CD4-positive, alpha-beta T cell treated with Interleukin-6 for 4 hours (primary cell): ENCODE measurements at regions not wholly inside any gene's neighbourhood (a gene's known extent, or its start where the extent isn't known, plus 50 kb on each side); places are given as distances from the start of the nearest gene placed in this dataset.
"Not testable (repeated sequence)": the region's sequence is repeated elsewhere in the genome, so short reads cannot be mapped to it uniquely, and the experiment has no call there.

Source experiments
- DNase-seq: peaks from one replicate; pipeline ENCODE4 v3.0.0-alpha.2; 2020; ENCODE audit warnings: mixed read lengths

DNA sequence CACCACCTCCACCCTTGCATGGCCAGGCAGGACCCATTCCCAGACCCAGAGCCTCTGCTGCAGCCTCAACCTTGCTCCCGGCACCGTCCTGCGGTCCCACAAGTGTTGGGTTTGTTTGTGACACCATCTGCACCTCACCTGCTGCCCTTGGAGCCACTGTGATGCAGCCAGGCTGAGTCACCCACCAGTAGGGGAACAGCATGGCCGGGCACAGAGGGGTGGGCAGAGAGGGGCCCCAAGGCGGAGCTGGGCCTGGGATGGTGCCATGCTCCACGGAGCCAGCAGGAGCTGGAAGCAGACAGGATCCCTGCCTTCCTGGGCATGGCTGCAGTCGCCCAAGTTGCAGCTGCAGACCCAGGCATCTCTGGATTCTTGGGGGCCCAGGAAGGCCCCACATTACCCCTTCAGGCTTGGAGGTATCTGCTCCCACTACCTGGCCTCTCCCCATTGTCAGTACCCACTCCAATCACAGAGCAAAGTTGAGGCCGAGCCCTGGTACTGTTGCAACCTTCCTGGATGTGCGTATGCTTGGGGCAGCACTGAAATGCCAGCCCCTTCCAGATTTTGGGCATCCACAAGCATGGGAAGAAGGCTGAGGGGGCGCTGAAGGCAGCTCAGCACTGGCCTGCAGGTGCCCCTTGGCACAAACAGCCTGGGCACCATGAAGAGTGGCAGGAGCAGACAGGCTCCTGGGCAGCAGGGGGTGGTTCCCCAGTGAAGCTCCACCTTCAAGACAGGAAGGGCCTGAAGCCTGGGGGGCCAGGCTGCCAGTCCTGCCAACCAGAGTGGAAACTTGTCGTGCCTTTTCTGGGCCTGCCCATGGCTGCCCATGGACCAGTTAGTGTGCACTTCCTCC, 172.8 kb downstream of the MATN1 start:
- DNase-seq = no peak

GRCh38 chr1:30549872-30550271, 173.5 kb downstream of the MATN1 start:
- DNase-seq = not testable (repeated sequence)

- DNase-seq = no peak
These were observed 175.1 kb downstream of the MATN1 start for GRCh38 chr1:30548294-30548693.

GRCh38 chr1:30547326-30547725, 176.1 kb downstream of the MATN1 start:
- not testable (repeated sequence) for DNase-seq

GRCh38 chr1:30545365-30545764, 178.0 kb downstream of the MATN1 start:
- DNase-seq = no peak

GRCh38 chr1:30541721-30542485, 181.5 kb downstream of the MATN1 start:
- DNase-seq = no peak

DNA sequence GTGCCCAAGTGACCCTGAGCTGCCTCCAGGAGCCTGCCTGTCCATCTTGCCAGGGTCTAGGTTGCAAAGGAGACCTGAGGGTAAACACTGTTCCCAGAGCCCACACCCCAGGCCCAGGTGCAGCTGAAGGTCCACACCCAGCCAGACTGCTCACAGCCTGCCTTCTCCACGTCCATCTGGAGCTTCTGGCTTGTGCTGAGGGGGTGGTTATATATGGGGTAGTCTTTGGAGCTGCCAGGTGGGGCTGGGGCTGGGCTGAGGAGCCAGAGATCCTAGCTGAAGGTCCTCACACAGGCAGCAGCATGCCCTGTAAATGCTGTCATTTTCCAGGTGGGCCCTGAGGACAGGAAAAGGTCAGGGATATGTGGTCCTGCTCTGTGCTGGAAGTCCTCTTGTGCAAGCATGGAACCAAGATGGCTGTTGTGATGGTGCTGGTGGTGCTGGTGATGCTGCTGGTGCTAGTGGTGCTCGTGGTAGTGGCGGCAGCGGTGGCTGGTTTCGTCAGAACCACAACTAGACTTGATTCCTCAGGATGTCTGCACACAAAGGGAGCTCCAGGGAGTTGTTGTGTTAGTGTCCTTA, 182.7 kb downstream of the MATN1 start:
- DNase-seq = no peak

DNA sequence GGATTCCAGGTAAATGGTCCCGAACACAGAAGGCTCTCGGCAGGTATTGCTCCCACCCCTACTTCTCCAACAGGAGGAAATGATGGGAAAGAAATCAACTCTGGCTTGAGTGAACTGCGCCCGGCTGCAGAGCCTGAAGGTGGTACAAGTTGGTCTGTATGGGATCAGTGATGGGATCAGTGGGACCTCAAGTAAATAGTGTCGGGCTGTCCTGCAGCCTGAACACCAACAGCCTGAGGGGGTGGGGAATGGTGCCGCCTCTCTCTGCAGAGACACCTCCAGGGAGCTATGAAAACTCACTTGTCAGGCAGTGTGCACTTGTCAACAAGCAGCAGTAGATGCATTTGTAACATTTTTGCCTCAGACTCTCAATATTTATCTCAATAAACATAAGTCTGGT, 183.5 kb downstream of the MATN1 start:
- DNase-seq = no peak

GRCh38 chr1:30538993-30539867, 184.2 kb downstream of the MATN1 start:
- DNase-seq = no peak

DNA sequence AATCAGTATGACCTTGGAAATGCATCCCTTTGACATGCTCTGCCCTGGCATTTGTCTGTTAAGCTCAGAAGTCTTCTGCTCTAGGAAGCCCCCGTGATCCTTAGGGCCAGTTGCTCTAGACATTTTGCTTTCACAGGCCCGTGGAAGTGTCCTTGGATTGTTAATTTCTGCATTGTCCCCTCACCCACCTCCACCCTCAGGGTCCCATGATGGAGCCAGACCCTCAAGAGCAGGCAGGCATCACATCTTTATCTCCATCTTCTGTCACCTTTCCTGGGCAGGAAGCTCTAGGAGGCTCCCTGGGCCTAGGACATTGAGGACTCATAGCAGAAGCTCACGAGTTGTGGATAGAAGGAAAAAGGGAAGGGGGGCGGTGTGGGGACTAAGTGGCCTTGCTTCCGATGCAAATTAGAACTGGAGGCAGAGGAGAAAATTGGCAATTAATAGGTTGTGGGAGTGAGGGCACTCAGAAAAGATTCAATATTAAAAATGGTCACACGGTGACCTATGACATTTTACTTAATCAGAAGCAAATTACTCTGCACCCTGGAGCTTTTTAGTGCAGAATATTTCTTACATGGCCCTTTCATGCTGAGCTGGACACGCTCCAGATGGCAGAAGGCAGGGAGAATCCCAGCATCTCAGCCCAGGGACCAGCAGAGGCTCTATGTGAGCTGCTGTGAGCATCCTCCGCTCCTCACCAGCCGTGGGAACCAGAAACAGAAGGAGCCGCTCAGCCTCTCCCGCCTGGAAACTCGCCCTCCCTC, 185.0 kb downstream of the MATN1 start:
- no peak for DNase-seq

- DNase-seq = no peak
These were observed 186.1 kb downstream of the MATN1 start for GRCh38 chr1:30537279-30537678.

DNA sequence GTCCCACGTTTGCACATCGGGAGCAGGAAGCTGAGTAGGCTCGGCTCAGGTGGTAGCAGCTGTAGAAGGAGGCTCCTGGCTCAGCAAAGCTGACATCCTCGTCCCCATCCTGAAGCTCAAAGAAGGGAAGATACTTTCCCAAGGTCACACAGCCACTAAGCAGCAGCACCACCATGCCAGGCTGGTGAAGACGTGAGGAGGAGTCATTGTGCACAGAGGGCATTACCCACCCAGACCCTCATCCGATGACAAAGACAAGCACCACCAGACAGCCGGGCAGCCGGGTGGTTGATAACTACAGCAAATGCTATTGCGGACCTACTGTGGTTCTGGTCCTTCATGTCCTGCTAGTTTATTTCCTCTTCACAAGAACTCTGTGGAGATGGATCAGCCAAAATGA, 186.9 kb downstream of the MATN1 start:
- no peak for DNase-seq

DNA sequence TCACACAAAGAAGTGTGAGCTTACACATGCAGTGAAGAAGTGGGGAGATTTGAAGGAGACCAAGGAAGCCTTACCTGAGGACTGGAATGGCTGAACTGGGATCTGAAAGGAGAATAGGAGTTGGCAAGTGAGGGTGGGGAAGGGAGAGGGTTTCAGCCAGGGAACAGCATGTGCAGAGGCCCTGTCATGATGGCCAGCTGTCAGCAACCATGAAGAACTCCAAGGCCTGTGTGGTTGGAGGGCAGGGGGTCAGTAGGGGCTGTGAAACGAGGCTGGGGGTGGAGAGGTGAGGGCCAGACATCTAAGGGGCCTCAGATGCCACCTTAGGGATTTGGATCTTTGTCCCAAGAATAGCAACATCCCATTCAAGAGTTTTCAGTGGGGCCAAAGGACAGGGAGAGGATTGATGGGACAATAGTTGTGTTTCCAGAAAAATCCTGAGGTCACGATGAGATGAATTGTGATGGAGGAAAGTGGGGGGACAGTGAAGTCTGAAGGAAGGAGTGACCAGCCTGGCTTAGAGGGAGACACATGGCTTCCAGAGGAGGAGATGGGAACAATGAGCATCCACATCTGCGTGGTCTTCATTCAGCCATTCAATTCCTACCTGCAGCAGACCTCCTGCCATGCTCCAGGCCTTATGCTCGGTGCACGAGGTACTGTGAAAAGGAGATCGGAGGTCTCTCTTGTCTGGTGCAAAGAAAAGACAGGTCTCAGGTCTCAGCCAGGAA, 187.6 kb downstream of the MATN1 start:
- no peak for DNase-seq

DNA sequence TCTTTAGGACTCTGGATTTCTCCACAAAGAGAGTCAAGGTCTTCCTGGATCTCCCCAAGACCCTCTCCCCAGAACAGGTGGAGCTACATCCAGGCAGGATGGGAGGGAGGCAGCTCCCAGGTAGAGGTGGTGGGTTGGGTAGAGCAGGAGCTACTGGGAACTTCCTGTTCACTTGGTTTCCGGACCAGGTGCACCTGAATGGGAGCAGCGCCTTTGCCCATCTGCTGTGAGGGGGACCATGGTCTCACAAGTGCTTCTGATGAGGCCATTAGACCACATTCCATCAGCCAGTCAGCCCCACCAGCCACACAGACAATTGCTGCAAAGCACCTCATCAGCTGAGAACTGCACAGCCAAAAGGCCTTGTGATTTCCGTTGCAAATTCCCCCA, 188.8 kb downstream of the MATN1 start:
- DNase-seq = no peak

GRCh38 chr1:30533796-30534550, 189.4 kb downstream of the MATN1 start:
- no peak for DNase-seq

- DNase-seq = no peak
These were observed 190.2 kb downstream of the MATN1 start for GRCh38 chr1:30533141-30533540.

GRCh38 chr1:30532621-30533020, 190.8 kb downstream of the MATN1 start:
- no peak for DNase-seq

DNA sequence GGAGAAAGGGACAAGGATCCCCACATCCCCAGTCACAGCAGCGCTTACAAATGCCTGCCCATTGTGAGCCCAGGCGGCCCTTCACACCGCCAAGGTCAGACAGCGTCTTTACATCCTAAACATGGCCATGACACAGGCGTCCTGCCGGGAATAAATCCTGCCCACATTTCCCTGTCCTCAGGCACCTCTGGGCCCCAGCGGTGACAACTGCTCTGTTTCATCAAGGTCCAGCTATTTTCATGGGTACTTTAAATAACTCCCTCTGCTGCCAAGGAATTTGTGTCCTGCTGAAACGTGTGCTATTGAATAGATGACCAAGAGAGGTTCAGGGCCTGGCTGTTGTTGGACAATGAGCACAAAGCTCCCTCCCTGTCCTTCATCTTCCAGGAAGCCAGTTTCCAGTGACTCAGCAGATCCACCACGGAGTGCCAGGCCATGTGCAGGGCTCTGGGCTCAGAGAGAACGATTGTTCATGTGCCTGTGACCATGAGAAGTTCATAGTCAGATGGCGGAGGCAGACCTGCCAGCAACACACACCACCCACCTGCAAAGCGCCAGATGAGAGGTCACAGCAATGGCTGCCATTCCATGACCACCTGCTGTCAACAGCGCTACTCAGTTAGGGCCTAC, 195.8 kb downstream of the MATN1 start:
- no peak for DNase-seq

- no peak for DNase-seq
These were observed 196.6 kb downstream of the MATN1 start for GRCh38 chr1:30526652-30527345.
